D721Med (cell line): ENCODE measurements at regions not wholly inside any gene's neighbourhood (a gene's known extent, or its start where the extent isn't known, plus 50 kb on each side); places are given as distances from the start of the nearest gene placed in this dataset.

Experiments
- DNase-seq: peaks from one replicate; pipeline ENCODE4 v3.0.0; 2011; ENCODE audit warnings: low spot score; ENCODE audit not compliant: insufficient read length
- FAIRE-seq: peaks from 2 replicates; lab custom pipeline; 2011; peaks lifted over from hg19 to GRCh38; lab: Jason Lieb, UNC
- TF ChIP-seq, protein P1 (sequence below): IDR thresholded peaks from 2 replicates; pipeline ENCODE4 v1.5.1; 2012; ENCODE audit warnings: mild to moderate bottlenecking, control low read depth; ENCODE audit not compliant: insufficient read depth; ENCODE audit errors: missing control alignments

DNA sequence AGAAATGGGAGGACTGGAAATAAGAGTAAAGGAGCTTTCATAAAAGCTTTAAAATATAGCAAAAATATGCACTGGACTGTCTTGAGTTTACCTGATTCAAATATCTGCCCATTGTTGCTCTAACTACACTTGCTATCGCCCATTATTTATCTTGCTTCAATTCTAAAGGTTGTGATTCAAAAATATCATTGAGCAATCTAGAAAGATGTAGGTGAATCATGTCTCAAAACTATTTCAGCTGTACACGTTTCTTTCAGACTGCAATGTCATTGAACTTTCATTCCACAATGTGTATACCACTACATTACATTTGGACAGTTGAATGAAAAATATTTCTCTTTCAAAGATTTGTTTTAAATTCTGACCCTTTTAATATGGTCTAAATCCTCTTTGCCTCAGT lies 545.6 kb downstream of the BMP2 start:
- FAIRE-seq: no peak
- no peak for DNase-seq

DNA sequence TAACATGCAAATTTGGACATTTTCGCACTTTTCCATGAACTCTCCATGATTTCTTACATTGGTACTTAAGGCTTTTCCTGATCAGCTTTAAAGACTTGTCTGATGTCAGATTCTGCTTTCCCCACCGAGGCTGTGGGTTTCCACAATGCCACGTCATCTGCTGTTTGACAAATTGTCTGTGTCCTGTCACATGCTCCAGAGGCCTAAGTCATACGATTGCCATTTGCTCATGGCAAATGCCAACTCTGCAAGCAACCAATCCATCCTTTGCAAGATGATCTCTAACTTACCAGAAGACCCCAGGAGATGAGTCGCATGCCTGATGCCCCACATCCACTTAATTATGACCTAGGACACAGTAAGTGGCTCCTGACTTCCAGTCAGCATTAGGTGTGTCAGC lies 556.5 kb downstream of the BMP2 start:
- DNase-seq: no peak
- TF ChIP-seq, protein P1, sequence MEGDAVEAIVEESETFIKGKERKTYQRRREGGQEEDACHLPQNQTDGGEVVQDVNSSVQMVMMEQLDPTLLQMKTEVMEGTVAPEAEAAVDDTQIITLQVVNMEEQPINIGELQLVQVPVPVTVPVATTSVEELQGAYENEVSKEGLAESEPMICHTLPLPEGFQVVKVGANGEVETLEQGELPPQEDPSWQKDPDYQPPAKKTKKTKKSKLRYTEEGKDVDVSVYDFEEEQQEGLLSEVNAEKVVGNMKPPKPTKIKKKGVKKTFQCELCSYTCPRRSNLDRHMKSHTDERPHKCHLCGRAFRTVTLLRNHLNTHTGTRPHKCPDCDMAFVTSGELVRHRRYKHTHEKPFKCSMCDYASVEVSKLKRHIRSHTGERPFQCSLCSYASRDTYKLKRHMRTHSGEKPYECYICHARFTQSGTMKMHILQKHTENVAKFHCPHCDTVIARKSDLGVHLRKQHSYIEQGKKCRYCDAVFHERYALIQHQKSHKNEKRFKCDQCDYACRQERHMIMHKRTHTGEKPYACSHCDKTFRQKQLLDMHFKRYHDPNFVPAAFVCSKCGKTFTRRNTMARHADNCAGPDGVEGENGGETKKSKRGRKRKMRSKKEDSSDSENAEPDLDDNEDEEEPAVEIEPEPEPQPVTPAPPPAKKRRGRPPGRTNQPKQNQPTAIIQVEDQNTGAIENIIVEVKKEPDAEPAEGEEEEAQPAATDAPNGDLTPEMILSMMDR: no peak
- no peak for FAIRE-seq

More for the DNA sequence above, 545.6 kb downstream of the BMP2 start:
- TF ChIP-seq, protein P1: no peak

DNA sequence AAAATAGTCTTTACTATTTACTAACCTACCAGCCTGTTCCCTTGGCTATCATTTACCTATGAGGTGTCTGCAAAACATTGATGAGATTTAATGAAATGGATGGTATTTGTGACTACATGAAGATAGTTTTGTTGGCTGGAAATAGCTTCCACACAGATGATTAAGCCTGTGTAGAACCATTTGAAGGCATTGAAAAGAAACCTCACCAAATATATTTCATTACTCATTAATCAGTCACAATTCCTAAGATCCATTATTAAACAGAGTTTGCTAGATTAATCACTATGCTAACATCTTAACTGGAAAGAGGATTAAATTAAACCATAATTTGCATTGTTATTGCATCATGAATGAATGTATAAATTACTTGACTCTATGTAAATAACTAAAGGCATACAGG lies 560.3 kb downstream of the BMP2 start:
- TF ChIP-seq, protein P1: no peak
- FAIRE-seq (no peak), DNase-seq (no peak)

DNA sequence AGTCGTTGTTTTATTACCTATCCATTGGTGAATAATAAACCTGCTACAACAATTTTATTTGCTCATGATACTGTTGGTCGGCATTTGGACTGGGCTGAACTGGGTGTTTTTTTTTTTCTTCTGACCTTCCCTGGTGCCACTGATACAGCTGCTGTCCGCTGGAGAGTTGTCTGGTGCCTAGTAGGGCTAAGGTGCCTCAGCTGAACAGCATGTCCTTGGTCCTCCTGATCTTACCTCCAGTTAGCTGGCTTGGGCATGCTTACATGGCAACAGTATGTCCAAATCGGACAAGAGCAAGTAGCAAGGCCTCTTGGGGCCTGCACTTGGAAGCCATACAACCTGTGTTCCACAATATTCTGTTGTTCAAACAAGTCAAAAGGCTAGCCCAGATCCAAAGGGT lies 563.4 kb downstream of the BMP2 start:
- TF ChIP-seq, protein P1: no peak
- DNase-seq (no peak), FAIRE-seq (no peak)

DNA sequence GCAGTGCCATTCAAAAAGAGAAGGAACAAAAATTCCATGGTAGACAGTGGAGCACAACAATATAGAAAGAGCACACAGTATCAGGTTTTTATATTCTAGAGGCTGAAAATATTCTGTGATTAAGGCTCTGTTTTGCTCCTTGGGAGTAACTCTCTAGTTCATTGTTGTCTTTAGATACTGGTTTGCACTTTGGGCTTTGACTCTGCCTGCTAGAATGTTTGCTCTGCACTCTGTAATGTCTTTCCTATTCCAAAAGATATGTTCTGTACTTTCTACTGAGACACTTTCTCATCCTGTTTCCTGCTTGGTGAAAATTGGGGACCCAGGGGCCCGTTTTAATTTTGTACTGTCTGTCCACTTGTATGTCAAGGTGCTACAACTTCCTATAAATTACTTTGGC lies 564.7 kb downstream of the BMP2 start:
- FAIRE-seq (no peak), DNase-seq (no peak)
- TF ChIP-seq, protein P1: no peak

DNA sequence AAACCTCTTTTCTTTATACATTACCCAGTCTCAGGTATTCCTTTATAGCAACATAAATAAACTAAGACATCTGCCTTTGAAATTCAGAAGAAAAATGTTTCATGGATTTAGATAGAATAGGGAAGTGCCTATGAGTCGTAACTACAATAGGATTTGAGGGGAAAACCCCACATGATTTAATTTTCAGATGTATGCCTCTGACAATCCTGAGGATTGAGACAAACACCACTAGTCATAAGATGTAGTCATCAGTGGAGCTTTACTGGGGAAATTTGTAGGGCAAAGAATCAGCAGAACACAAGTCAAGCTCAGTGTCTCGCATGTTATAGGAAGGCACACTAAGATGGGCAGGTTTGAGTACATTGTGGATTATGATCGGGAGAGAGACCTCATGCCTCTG lies 566.4 kb downstream of the BMP2 start:
- DNase-seq: no peak
- TF ChIP-seq, protein P1: no peak
- FAIRE-seq: no peak

DNA sequence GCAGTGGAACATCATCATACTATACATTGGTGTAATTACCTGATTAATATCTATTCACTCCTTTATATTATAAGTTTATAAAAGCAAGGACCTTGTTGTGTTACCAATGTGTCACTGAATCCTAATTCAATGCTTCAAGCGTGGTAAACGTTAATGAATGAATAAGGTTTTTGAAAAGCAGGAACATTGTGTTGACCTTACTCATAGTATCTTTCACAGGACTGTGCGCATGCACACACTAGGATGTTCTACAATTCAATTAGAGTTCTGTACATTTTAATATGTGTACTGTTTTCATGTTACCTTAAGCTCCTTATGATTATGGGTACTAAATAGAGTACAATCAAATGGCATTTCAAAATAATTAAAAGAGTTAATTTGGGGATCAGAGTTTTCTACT lies 578.5 kb downstream of the BMP2 start:
- no peak for FAIRE-seq
- DNase-seq: no peak
- TF ChIP-seq, protein P1: no peak
